Stimulated activated CD8-positive, alpha-beta memory T cell treated with anti-CD3 and anti-CD28 coated beads, Interleukin-2, amount 100 ng/mL, for 1 hour (primary cell): ENCODE measurements at regions not wholly inside any gene's neighbourhood (a gene's known extent, or its start where the extent isn't known, plus 50 kb on each side); places are given as distances from the start of the nearest gene placed in this dataset.
"Not testable (repeated sequence)": the region's sequence is repeated elsewhere in the genome, so short reads cannot be mapped to it uniquely, and the experiment has no call there.

Experiments
- DNase-seq, 2 donors: peaks; one replicate each; pipeline ENCODE4 v3.0.0-alpha.2; 2020; ENCODE audit warnings: low read depth in 2 of 2

DNA sequence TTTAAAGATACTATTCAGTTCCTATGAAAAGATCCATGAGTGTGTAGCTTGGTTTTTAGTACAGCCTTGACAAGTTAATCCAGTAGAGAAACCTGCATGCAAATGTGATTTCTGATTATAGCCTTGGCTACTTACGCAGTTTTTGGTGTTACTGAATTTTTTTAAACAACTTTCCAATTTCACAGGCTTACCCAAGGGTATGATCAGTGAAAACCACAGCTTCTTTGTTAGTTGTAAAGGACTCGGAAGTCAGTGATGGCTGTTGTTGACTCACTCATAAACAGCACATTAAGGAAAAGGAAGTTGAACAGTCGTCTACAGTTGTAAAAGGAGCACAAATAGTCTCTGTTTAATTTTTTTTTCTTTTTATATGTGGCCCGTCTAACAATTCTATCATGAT, 924.6 kb upstream of the ADAMTS5 start:
- not testable (repeated sequence) for DNase-seq

- DNase-seq: not testable (repeated sequence)
Observed at GRCh38 chr21:27887808-27888455, 921.0 kb upstream of the ADAMTS5 start.

GRCh38 chr21:27885296-27885711, 918.4 kb upstream of the ADAMTS5 start:
- no peak for DNase-seq

GRCh38 chr21:27881331-27881730, 914.4 kb upstream of the ADAMTS5 start:
- DNase-seq: not testable (repeated sequence)

- DNase-seq: not testable (repeated sequence)
Observed at GRCh38 chr21:27872411-27872810, 905.5 kb upstream of the ADAMTS5 start.

- DNase-seq: not testable (repeated sequence)
Observed at GRCh38 chr21:27870755-27871154, 903.9 kb upstream of the ADAMTS5 start.

GRCh38 chr21:27860314-27860955, 893.5 kb upstream of the ADAMTS5 start:
- not testable (repeated sequence) for DNase-seq

DNA sequence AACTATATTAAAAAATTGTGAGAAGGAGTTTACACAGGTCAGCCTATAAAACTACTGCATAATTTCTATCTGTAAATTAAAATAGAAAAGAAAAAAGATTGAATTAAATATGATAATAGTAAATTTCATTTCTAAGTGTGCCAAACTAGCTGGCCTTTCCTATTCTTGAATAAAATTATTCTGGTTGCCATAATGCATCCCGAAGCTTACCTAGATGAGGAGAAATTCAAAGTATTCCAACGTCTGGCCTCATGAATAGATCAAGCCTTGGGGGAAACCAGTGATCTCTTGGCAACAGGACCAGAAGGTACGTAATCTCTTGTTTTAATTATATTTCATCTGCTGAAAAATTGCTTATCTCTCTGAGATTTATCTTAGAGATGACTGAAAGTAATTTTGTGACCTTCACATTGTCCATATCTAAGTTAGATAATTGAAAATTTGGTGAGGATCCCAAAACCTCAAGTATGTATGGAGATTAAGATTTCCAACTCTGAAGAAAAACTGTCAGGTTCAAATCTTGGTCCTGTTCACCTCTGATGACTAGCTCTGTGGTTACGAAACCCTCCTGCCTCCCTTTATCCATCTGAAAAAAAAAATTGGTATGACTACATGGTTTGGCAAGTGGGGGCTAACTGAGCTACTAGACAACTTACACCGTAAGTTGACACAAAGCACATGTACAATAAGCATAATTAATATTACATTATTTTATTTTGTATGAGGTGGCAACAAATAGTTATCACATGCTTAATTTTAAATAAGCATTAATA, 891.4 kb upstream of the ADAMTS5 start:
- not testable (repeated sequence) for DNase-seq

GRCh38 chr21:27856988-27857387, 890.1 kb upstream of the ADAMTS5 start:
- DNase-seq: not testable (repeated sequence)

GRCh38 chr21:27841084-27841672, 874.3 kb upstream of the ADAMTS5 start:
- no peak for DNase-seq

- no peak for DNase-seq
Observed at GRCh38 chr21:27840262-27840661, 873.4 kb upstream of the ADAMTS5 start.

GRCh38 chr21:27839512-27840115, 872.7 kb upstream of the ADAMTS5 start:
- no peak for DNase-seq

DNA sequence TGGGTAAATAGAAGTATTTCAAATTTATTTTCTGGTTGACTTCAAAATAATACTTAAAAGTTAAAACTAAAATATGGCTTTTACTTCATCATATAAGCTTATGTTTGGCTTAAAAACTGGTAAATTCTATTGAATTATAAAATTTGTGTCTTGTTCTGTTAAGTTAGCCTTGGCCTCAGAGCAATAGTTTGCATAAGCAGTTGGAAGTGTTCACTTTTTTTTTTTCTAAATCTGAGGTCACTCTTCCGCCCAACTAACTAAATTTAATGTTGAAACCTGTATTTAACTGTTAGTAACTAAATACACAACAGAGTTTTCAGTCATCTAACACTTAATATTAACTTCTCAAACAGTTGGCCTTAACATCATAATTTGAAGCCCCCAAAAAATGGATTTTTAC, 871.7 kb upstream of the ADAMTS5 start:
- DNase-seq: no peak

GRCh38 chr21:27837936-27838335, 871.0 kb upstream of the ADAMTS5 start:
- DNase-seq: no peak

- DNase-seq: no peak
Observed at GRCh38 chr21:27833298-27833697, 866.4 kb upstream of the ADAMTS5 start.

DNA sequence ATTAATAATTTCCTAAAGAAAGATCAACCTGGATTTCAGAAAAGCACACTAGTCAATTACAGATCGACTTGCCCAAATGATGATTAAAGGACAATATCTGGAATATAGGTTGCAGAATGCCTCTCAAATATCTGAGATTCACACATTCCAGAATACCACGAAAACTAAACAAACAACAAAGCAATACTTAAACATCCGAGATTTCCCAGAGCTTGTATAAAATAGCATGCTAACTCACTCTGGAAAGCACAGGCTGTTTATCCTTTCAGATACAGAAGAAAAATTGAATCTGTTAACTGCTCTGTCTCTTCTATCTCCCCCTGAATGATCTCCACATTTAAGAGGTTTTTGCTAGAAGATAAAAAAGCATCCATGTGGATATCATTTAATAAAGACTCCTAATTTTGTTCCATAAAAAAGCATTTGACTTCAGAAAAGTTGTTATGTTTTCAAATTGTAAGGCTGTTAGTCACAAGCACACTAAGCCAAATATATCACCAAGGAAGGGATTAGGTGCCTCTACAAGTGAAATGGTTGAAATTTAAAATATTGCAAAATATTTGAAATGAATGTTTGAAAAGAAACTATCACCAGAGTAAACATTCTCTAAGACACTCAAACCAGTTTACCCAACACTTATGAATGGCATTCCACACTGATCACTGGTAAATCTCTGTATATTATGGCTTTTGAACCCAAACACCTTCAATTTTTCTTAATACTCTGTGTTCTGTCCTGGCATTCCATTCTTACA, 865.1 kb upstream of the ADAMTS5 start:
- DNase-seq: no peak

DNA sequence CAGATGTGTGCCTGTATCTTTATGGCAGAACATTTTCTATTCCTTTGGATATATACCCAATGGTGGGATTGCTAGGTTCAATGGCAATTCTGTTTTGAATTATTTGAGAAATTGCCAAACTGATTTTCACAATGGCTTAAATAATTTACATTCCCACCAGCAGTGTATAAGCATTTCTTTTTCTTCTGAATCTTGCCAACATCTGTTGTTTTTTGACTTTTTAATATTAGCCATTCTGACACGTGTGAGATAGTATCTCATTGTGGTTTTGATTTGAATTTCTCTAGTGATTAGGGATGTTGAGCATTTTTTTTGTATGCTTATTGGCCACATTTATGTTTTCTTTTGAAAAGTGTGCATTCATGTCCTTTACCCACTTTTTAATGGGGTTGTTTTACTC, 864.3 kb upstream of the ADAMTS5 start:
- no peak for DNase-seq

DNA sequence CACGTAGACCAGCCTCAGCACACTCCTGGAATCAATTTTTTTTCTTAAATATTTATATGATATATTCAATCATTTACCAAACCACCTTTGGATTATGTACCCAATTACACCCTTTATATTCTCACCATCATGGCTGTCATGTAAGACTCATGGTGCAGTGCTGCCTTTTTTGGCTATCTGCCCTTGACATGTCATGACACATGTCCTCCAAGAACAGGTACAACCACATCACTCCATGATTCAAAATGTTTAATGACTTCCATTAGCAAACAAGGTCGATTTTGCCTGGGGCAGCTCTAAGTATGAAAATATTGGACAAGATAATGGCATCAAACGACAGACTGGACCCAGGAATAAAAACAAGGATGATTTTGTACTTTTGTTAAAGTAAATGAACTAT, 861.1 kb upstream of the ADAMTS5 start:
- DNase-seq: no peak

- no peak for DNase-seq
Observed at GRCh38 chr21:27825035-27825434, 858.1 kb upstream of the ADAMTS5 start.

- no peak for DNase-seq
Observed at GRCh38 chr21:27823652-27824201, 856.8 kb upstream of the ADAMTS5 start.

GRCh38 chr21:27820342-27820741, 853.5 kb upstream of the ADAMTS5 start:
- DNase-seq: no peak
